Parathyroid adenoma (tissue), 2 donors: ENCODE measurements at regions not wholly inside any gene's neighbourhood (a gene's known extent, or its start where the extent isn't known, plus 50 kb on each side); places are given as distances from the start of the nearest gene placed in this dataset.

Experiments used
- H2AFZ ChIP-seq: fragments of 300-600 bp; sonication (generic); one replicate; pipeline ENCODE4 v1.7.0; 2017; ENCODE audit warnings: antibody characterized with exemption, mild to moderate bottlenecking
- H3K27ac ChIP-seq: fragments of 300-600 bp; sonication (generic); one replicate; pipeline ENCODE4 v1.7.0; 2017
- H3K27me3 ChIP-seq: fragments of 300-600 bp; sonication (generic); one replicate; pipeline ENCODE4 v1.7.0; 2017; ENCODE audit warnings: low read length; ENCODE audit not compliant: control insufficient read depth, insufficient read depth
- H3K36me3 ChIP-seq: fragments of 300-600 bp; sonication (generic); one replicate; pipeline ENCODE4 v1.7.0; 2017; ENCODE audit warnings: low read length; ENCODE audit not compliant: control insufficient read depth, insufficient read depth
- H3K4me1 ChIP-seq: fragments of 300-600 bp; sonication (generic); one replicate; pipeline ENCODE4 v1.7.0; 2017; ENCODE audit warnings: control low read depth
- H3K4me2 ChIP-seq: fragments of 300-600 bp; sonication (generic); one replicate; pipeline ENCODE4 v1.7.0; 2017; ENCODE audit warnings: low read length
- H3K4me3 ChIP-seq: fragments of 300-600 bp; sonication (generic); one replicate; pipeline ENCODE4 v1.7.0; 2017; ENCODE audit warnings: low read depth, low read length
- H3K79me2 ChIP-seq: fragments of 300-600 bp; sonication (generic); one replicate; pipeline ENCODE4 v1.7.0; 2017; ENCODE audit warnings: control low read depth
- H3K9ac ChIP-seq: fragments of 300-600 bp; sonication (generic); one replicate; pipeline ENCODE4 v1.7.0; 2017; ENCODE audit warnings: mild to moderate bottlenecking
- H3K9me3 ChIP-seq: fragments of 300-600 bp; sonication (generic); one replicate; pipeline ENCODE4 v1.7.0; 2017; ENCODE audit warnings: low read length; ENCODE audit not compliant: control insufficient read depth
- TF ChIP-seq, protein P1 (sequence below): fragments of 300-600 bp; sonication (generic); IDR thresholded peaks from one replicate; pipeline ENCODE4 v1.7.0; 2017; ENCODE audit warnings: antibody characterized with exemption, mild to moderate bottlenecking
- donor health status: primary hyperparathyroidism.

DNA sequence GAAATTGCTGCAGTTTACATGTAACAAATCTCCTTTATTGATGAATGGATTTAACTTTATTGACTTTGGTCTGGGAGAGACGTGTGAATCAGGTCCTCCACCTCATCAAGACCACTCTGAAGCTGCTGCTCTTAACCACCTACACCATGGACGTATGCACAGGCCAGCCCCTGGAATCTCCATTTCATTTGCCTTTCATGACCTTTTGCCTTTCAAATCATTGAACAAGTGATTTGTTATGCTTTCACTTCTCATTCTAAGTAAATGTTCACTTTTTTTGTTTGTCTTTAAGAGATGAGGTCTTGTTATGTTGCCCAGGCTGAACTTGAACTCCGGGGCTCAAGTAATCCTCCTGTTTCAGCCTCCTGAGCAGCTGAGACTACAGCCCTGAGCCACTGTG is 240.0 kb upstream of the SERP2 start:
- Histone ChIP-seq H3K27ac (no peak overlapping the region), H3K4me2 (no peak overlapping the region), H3K4me3 (no peak overlapping the region), H3K9ac (no peak overlapping the region), H3K27me3 (no peaks in the 10 kb centered on the region), H3K79me2 (no peaks in the 10 kb centered on the region), H3K36me3 (no peaks in the 10 kb centered on the region), H3K9me3 (no peaks in the 10 kb centered on the region), H2AFZ (no peak overlapping the region), H3K4me1 (no peaks in the 10 kb centered on the region)
- TF ChIP-seq, protein P1, sequence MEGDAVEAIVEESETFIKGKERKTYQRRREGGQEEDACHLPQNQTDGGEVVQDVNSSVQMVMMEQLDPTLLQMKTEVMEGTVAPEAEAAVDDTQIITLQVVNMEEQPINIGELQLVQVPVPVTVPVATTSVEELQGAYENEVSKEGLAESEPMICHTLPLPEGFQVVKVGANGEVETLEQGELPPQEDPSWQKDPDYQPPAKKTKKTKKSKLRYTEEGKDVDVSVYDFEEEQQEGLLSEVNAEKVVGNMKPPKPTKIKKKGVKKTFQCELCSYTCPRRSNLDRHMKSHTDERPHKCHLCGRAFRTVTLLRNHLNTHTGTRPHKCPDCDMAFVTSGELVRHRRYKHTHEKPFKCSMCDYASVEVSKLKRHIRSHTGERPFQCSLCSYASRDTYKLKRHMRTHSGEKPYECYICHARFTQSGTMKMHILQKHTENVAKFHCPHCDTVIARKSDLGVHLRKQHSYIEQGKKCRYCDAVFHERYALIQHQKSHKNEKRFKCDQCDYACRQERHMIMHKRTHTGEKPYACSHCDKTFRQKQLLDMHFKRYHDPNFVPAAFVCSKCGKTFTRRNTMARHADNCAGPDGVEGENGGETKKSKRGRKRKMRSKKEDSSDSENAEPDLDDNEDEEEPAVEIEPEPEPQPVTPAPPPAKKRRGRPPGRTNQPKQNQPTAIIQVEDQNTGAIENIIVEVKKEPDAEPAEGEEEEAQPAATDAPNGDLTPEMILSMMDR: no peak

DNA sequence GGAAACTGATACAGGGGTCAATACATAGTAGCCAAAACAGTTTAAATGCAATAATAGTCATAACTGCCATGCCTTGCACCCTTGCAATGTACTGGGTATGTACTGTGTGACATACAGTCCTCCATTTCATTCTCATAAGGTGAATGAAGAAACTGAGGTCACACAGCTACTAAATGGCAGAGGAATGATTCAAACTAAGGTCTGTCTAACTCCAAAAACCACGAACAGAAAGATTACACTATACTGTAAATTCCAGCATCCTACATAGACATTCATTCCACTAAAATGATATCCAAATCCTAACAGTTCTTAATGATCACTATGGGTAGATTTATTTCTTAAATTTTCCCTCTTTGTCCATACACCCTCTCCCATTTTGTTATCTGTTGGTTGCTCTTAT is 238.1 kb upstream of the SERP2 start:
- no peaks in the 10 kb centered on the region for H3K9me3 ChIP-seq

DNA sequence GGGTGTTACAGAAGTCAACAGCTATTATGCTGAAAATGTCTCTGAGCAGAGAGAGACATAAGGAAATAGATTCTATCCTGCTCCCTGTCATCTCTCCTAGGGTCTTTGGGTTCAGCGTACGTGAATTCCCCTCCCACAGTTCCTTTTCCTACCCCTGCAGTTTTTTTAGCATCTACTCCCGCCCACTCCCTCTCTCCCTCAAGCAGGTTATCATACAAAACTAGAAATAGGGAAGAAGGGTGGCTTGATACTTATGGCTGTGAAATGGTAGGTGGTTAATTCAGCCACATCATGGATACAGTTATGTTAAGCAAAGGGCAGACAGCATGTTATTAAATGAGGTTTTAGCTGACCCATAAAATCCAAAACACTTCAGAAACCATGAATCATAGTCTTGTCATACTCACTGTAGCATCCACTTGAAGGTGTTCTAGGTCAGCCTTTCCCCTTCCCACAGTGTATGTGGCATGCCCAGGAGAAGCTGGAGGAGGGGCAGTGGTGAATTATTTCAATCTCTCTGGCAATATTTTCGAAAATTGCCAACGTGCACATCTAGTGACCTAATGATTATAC is 236.8 kb upstream of the SERP2 start:
- no peak overlapping the region for H3K27ac ChIP-seq
- H3K27me3 ChIP-seq: no peaks in the 10 kb centered on the region
- H3K79me2 ChIP-seq: no peaks in the 10 kb centered on the region
- no peak overlapping the region for H3K4me3 ChIP-seq
- no peak overlapping the region for H3K9ac ChIP-seq
- H2AFZ ChIP-seq: no peak overlapping the region
- H3K4me1 ChIP-seq: peaks cover 5% of the 10 kb centered on the region
- H3K36me3 ChIP-seq: no peaks in the 10 kb centered on the region
- no peaks in the 10 kb centered on the region for H3K9me3 ChIP-seq
- TF ChIP-seq, protein P1: no peak
- no peak overlapping the region for H3K4me2 ChIP-seq

More for the DNA sequence above, 238.1 kb upstream of the SERP2 start:
- Histone ChIP-seq H3K4me3 (no peak overlapping the region), H3K4me2 (no peak overlapping the region), H3K27me3 (no peaks in the 10 kb centered on the region), H3K79me2 (no peaks in the 10 kb centered on the region), H3K27ac (no peak overlapping the region), H3K9ac (no peak overlapping the region), H2AFZ (no peak overlapping the region), H3K4me1 (no peaks in the 10 kb centered on the region), H3K36me3 (no peaks in the 10 kb centered on the region)
- TF ChIP-seq, protein P1: no peak

DNA sequence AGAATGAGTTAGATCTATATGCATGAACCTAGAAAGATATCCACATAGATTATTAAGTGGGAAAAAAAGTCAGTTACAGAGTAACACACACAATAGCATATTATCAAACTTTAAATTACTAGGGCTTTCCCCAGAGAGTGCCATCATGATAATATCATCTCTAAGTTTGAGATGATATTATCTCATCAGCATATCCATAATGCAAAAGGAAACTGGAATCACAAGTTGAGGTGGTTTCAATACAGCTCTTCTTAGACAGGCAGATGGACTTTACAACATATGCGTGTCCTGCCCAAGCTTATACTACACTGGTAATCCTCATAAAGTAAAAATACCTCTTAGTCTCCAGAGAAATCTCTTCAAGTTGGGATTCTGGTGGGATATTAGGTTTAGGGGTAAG is 236.2 kb upstream of the SERP2 start:
- Histone ChIP-seq H3K36me3 (no peaks in the 10 kb centered on the region), H3K27me3 (no peaks in the 10 kb centered on the region), H3K9ac (no peak overlapping the region), H3K9me3 (no peaks in the 10 kb centered on the region), H3K4me1 (peaks cover 5% of the 10 kb centered on the region), H3K4me3 (no peak overlapping the region), H3K79me2 (no peaks in the 10 kb centered on the region), H3K27ac (no peak overlapping the region), H2AFZ (no peak overlapping the region), H3K4me2 (no peak overlapping the region)
- TF ChIP-seq, protein P1: no peak

DNA sequence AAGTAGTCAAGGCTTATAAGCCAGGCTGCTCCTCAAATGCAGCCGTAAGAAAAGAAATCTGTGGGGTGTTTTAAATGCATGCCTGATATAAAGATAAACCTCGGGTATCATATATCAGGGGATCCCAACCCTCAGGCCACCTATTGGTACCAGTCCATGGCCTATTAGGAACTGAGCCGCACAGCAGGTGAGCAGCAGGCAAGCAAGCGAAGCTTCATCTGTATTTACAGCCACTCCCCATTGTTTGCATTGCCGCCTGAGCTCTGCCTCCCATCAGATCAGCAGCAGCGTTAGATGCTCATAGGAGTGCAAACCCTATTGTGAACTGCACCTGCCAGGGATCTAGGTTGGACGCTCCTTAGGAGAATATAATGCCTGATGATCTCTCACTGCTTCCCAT is 233.5 kb upstream of the SERP2 start:
- Histone ChIP-seq H3K27ac (no peak overlapping the region), H3K4me2 (no peak overlapping the region), H3K27me3 (no peaks in the 10 kb centered on the region), H3K9ac (no peak overlapping the region), H3K4me1 (peaks cover 5% of the 10 kb centered on the region), H3K4me3 (no peak overlapping the region), H3K36me3 (no peaks in the 10 kb centered on the region), H2AFZ (no peak overlapping the region), H3K79me2 (no peaks in the 10 kb centered on the region), H3K9me3 (no peaks in the 10 kb centered on the region)
- TF ChIP-seq, protein P1: no peak
